Right lobe of liver (tissue), 6 donors: ENCODE measurements at regions not wholly inside any gene's neighbourhood (a gene's known extent, or its start where the extent isn't known, plus 50 kb on each side); places are given as distances from the start of the nearest gene placed in this dataset.

Experiments
- ATAC-seq, 4 donors: fragments of 200-7000 bp; cut with Tn5 transposase; one replicate each; pipeline ENCODE4 v1.9.1; 2020; ENCODE audit warnings: mild to moderate bottlenecking in 4 of 4, moderate library complexity in 4 of 4
- DNase-seq, 3 donors: peaks; one replicate each; pipeline ENCODE4 v3.0.0-alpha.2; 2020
- H3K27ac ChIP-seq, 3 donors: fragments of 200-600 bp; one replicate each; pipeline ENCODE4 v1.8.0; 2022
- H3K27me3 ChIP-seq, 2 donors: fragments of 200-600 bp; one replicate each; pipeline ENCODE4 v1.8.0; 2022
- H3K36me3 ChIP-seq, 4 donors: fragments of 200-600 bp; sonication (generic) in 1 of 4; one replicate each; pipeline versions ENCODE4 v1.5.1 to v1.8.0; 2017 to 2022; ENCODE audit warnings: control low read depth in 1 of 4
- H3K4me1 ChIP-seq, 4 donors: fragments of 200-600 bp; sonication (generic) in 1 of 4; one replicate each; pipeline versions ENCODE4 v1.5.1 to v1.8.0; 2017 to 2022; ENCODE audit warnings: control low read depth in 1 of 4
- H3K4me3 ChIP-seq, 3 donors: fragments of 200-600 bp; one replicate each; pipeline ENCODE4 v1.8.0; 2022
- H3K9me3 ChIP-seq, 4 donors: fragments of 200-600 bp; sonication (generic) in 1 of 4; one replicate each; pipeline versions ENCODE4 v1.5.1 to v1.8.0; 2017 to 2022; ENCODE audit warnings: control low read depth in 1 of 4
- CTCF ChIP-seq, 4 donors: fragments of 200-600 bp in 3 of 4; fragments of 450-650 bp in 1 of 4; IDR thresholded peaks; one replicate each; pipeline versions ENCODE4 v1.5.1 to v1.8.0; 2016 to 2022; ENCODE audit warnings: antibody characterized with exemption in 4 of 4, mild to moderate bottlenecking in 2 of 4
- POLR2A ChIP-seq: fragments of 450-650 bp; IDR thresholded peaks from one replicate; pipeline ENCODE4 v1.6.1; 2017; ENCODE audit warnings: antibody characterized with exemption, mild to moderate bottlenecking
- WGBS: methylation state at CpG from one replicate; pipeline ENCODE4 v1.1.6; 2018; ENCODE audit warnings: low coverage, low lambda C conversion rate; ENCODE audit not compliant: insufficient coverage; ENCODE audit errors: missing lambda C conversion rate; 5-methylcytosine and 5-hydroxymethylcytosine counted together
- intact Hi-C, 2 donors: fragments of 100-400 bp; cut with DNase I; formaldehyde crosslinking; loops; one replicate each; pipeline versions ENCODE4 v1.11.2 to v1.14.1; 2022
- donor health status: DM: no; HTN: yes; CAD: no.
- donor health status: DM: no; HTN: no; CAD: no.
- donor health status: DM: no; HTN: no; CAD: no.
- donor health status: DM: no; HTN: yes; CAD: no.
- donor health status: DM: no; HTN: yes; CAD: no.

GRCh38 chr2:144801766-144802165, 281.8 kb upstream of the ZEB2 start:
- H3K9me3 ChIP-seq: no peaks in the 10 kb centered on the region
- no peak overlapping the region for H3K27ac ChIP-seq
- H3K4me1 ChIP-seq: no peaks in the 10 kb centered on the region
- no peak overlapping the region for H3K4me3 ChIP-seq
- ATAC-seq (no peak), DNase-seq (no peak)
- H3K27me3 ChIP-seq: no peaks in the 10 kb centered on the region
- intact Hi-C loops: no loop called here
- no peak for TF ChIP-seq POLR2A
- no peak for TF ChIP-seq CTCF (IDR thresholded peaks at IDR 0.05)
- no peaks in the 10 kb centered on the region for H3K36me3 ChIP-seq
- WGBS: 52% methylated on average over 2 of the region's 2 CpGs

- Histone ChIP-seq H3K4me1 (no peaks in the 10 kb centered on the region), H3K36me3 (no peaks in the 10 kb centered on the region), H3K9me3 (no peaks in the 10 kb centered on the region), H3K27ac (no peak overlapping the region), H3K27me3 (no peaks in the 10 kb centered on the region), H3K4me3 (no peak overlapping the region)
- ATAC-seq (no peak), DNase-seq (no peak)
- intact Hi-C loops: no loop called here
- 53% methylated on average over 1 of the region's 1 CpG for WGBS
- TF ChIP-seq POLR2A: no peak
- TF ChIP-seq CTCF (IDR thresholded peaks at IDR 0.05): no peak
Measured at GRCh38 chr2:144801325-144801724, 281.4 kb upstream of the ZEB2 start.

GRCh38 chr2:144798989-144799388, 279.1 kb upstream of the ZEB2 start:
- H3K27me3 ChIP-seq: no peaks in the 10 kb centered on the region
- DNase-seq: no peak
- H3K9me3 ChIP-seq: no peaks in the 10 kb centered on the region
- WGBS: 40% methylated on average over 3 of the region's 3 CpGs
- H3K27ac ChIP-seq: no peak overlapping the region
- H3K36me3 ChIP-seq: no peaks in the 10 kb centered on the region
- TF ChIP-seq CTCF (IDR thresholded peaks at IDR 0.05) (no peak), POLR2A (no peak)
- ATAC-seq: no peak
- no peaks in the 10 kb centered on the region for H3K4me1 ChIP-seq
- H3K4me3 ChIP-seq: no peak overlapping the region
- intact Hi-C loops: no loop called here

GRCh38 chr2:144798034-144798433, 278.1 kb upstream of the ZEB2 start:
- TF ChIP-seq CTCF (IDR thresholded peaks at IDR 0.05) (no peak), POLR2A (no peak)
- Histone ChIP-seq H3K4me3 (no peak overlapping the region), H3K27me3 (no peaks in the 10 kb centered on the region), H3K27ac (no peak overlapping the region), H3K36me3 (no peaks in the 10 kb centered on the region), H3K4me1 (no peaks in the 10 kb centered on the region), H3K9me3 (no peaks in the 10 kb centered on the region)
- ATAC-seq (no peak), DNase-seq (no peak)
- WGBS: 61% methylated on average over 2 of the region's 2 CpGs
- intact Hi-C loops: no loop called here

GRCh38 chr2:144796936-144797335, 277.0 kb upstream of the ZEB2 start:
- ATAC-seq (no peak), DNase-seq (no peak)
- Histone ChIP-seq H3K4me3 (no peak overlapping the region), H3K27me3 (no peaks in the 10 kb centered on the region), H3K36me3 (no peaks in the 10 kb centered on the region), H3K27ac (no peak overlapping the region), H3K9me3 (no peaks in the 10 kb centered on the region), H3K4me1 (no peaks in the 10 kb centered on the region)
- WGBS: 51% methylated on average over 3 of the region's 3 CpGs
- intact Hi-C loops: no loop called here
- no peak for TF ChIP-seq CTCF (IDR thresholded peaks at IDR 0.05)
- TF ChIP-seq POLR2A: no peak
